NCI-H2196 (cell line): ENCODE measurements at regions not wholly inside any gene's neighbourhood (a gene's known extent, or its start where the extent isn't known, plus 50 kb on each side); places are given as distances from the start of the nearest gene placed in this dataset.
"Not testable (repeated sequence)": the region's sequence is repeated elsewhere in the genome, so short reads cannot be mapped to it uniquely, and the experiment has no call there.

Experiments
- DNase-seq: peaks from one replicate; lab custom pipeline; 2025; ENCODE audit not compliant: unreplicated experiment; lab: John Stamatoyannopoulos, UW

DNA sequence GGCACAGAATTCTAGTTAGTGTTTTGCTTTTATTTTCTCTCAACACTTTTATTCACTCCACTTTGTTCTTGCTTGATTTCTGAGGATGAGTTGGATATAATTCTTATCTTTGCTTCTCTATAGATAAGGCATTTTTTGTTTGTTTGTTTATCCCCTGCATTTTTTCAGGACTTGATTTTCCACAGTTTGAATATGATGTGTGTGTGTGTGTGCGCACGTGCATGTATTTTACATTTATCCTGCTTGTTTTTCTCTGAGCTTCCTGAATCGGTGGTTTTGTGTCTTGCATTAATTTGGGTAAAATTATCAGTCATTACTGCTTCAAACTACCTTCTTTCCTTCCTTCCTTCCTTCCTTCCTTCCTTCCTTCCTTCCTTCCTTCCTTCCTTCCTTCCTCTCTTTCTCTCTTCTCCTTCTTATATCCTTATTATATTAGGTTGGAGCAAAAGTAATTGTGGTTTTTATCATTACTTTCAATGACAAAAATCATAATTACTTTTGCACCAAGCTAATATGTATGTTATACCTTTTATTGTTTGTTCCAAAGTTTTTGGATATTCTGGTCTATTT lies 679.9 kb upstream of the RAG2 start:
- DNase-seq, result no peak

DNA sequence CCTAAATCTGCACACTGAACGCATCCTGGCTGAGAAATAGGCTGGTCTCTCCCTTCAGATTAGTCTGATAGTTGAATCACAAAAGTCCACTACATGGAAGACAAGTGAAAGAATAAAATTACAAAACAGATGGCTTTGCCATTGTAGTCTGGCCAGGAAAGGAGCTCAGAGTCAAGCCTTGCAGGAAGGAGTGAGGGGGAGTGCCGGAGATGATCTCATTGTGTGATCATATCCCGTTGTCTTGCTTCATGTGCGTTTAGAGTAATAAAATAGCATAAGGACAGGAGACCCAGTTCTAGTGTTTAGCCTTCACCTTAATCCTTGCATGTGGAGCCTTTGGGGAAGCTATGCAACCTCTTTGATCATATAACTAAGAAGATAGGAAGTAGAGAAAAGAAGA lies 666.7 kb upstream of the RAG2 start:
- DNase-seq, result no peak

DNA sequence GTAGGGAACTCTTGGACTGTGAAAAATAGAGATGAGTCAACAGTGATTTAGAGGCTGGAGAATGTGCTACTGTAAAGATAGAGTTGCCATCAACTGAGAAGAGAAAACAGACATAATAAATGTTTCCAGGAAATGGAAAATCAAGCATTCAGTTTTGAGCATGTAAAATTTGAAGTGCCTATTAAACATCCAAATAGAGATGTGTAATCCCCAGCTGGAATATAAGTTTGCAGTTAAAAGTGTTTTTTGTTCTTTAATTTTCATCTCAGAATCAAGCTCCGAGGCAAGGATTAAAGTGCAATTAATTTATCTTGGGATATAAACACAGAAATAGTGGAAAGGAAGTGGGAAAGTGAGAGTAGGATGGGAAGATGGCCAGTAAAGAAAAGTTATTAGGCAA lies 666.0 kb upstream of the RAG2 start:
- DNase-seq, result no peak

DNA sequence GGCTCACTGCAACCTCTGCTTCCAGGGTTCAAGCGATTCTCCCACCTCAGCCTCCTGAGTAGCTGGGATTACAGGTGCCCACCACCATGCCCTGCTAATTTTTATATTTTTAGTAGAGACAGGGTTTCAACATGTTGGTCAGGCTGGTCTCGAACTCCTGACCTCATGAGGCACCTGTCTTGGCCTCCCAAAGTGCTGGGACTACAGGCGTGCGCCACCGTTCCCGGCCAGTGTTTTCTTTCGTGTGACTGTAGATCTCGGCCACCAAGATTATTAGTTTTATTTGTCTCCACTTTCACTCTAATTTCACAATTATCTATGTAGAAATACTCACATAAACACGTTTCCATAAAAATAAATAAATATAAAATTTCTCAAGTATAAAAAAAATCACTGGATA lies 665.4 kb upstream of the RAG2 start:
- DNase-seq, result not testable (repeated sequence)

DNA sequence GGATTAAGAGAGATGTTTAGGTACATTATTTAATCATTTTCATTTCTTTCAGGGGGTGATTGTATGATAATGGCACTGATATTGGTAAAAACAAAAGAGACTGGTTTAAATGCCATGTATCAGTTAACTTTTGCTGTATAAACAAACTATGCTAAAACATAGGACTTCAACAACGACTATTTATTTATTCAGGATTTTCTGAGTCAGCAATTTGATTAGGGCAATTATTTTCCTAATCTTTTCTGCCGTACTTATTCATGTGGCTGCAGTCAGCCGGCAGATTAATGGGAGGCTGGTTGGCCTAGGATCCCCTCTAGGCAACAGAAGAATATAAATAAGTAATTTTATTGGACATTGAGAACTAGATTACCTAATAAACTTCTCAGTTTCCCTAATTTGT lies 661.7 kb upstream of the RAG2 start:
- no peak for DNase-seq

DNA sequence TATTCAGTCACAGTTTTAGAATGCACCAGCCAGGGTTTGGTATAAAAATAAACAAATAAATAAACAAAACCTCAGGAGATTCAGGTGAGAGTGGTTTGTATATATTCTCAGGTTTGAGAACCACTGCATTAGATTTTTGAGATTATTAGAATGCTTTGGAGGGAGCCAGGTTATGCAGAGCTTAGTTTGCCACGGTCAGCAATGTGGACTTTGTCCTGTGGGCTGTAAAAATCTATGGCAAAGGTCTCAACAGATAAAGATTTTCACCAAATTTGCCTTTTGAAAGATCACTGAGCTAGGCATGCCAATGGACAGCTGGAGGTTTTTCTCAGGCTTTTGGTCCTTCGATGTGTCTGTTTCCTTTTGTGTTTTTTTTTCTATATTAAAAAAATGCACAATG lies 650.1 kb upstream of the RAG2 start:
- DNase-seq, result no peak

DNA sequence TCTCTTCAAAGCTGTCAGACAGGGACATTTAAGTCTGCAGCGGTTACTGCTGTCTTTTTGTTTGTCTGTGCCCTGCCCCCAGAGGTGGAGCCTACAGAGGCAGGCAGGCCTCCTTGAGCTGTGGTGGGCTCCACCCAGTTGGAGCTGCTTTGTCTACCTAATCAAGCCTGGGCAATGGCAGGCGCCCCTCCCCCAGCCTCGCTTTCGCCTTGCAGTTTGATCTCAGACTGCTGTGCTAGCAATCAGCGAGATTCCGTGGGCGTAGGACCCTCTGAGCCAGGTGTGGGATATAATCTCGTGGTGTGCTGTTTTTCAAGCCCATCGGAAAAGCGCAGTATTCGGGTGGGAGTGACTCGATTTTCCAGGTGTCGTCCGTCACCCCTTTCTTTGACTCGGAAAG lies 648.1 kb upstream of the RAG2 start:
- DNase-seq, result not testable (repeated sequence)

DNA sequence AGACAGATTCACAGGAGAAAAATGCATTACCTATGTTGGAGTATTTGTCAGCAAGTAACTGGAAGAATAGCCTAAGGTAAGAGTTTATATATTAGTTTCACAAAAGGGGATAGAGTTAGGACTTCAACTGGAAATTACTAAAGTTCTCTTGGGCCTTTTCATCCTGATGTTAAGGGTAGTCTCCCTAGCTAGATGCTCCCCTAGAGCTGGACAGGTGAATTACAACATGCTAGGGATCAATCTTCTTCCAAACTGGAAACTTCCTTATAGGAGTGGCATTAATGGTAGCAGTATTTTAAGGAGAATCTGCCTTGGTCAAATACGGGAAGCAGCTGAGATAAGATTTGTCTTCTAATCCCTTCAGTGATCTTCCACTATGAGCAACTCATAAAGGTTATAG lies 632.8 kb upstream of the RAG2 start:
- DNase-seq, result no peak

DNA sequence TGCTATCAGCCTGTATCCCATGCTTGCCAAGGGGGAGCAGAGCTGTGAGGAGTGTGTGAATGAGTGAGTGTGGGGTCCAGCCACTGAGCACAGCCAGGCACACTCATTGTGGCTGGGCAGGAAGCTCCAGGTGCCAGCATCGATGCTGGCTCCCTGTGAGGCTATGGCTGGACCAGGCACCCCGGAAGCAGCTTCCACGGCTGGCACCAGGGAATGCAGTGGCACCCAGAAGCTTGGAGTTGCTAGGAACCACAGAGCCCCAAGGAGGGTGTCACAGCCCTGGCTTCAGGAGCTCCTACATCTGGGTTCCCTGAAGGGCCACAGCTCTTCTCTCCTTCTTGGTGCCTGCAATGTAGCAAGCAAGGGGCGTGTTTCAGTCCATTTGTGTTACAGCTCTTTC lies 625.9 kb upstream of the RAG2 start:
- no peak for DNase-seq

DNA sequence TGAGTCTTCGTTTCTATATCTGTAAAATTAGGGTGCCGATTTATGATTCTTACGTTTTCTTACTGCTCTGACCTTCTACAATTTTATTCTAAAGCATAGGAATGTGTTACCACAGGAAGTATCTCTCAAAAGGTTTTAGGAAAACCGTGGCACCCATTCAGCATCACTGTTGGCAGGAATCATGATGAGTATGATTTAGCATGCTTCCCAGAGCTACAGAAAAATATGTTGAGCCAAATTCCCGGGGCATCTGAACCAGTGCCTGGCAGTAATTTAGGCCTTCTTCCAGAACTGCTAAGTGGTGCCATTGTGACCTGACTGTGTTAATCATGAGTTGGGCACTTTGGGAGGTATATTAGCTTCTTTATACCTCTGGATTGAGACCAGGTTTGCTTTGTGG lies 605.0 kb upstream of the RAG2 start:
- DNase-seq, result no peak

DNA sequence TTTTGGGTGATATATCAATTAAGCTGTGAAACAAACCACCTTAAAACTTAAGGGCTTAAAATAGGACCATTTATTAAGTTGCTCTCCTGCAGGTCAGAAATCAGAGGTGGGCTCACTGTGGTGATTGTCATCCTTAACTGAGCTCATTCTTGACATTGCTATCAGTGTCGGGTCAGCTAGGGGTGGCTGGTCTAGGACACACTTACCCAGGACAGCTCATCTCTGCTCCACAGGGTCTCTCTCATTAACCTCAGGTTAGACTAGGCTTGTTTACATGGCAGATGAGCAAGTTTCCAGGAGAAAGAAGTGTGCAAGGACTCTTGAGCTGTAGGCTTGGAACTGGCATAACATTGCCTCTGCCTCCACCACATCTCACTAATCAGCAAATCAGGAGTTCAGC lies 601.0 kb upstream of the RAG2 start:
- no peak for DNase-seq

DNA sequence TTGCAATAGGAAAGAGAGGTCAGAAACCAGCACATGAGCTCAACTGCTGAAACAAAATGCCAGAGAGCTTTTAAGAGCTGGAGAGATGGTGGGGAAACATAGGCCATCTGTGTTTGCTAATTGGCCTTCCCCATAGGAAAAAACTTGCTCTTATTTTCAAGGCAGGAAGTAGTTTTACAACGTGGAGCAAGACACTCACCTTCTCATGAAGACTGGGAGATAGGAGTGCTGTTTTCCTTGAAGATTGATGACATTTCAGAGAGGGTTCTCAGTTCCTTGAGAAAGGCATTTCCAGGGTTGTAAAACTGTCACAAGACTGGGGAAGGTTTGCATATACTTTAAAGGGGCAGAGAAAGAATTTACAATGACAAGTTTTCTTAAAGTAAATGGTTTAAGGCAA lies 586.3 kb upstream of the RAG2 start:
- no peak for DNase-seq

DNA sequence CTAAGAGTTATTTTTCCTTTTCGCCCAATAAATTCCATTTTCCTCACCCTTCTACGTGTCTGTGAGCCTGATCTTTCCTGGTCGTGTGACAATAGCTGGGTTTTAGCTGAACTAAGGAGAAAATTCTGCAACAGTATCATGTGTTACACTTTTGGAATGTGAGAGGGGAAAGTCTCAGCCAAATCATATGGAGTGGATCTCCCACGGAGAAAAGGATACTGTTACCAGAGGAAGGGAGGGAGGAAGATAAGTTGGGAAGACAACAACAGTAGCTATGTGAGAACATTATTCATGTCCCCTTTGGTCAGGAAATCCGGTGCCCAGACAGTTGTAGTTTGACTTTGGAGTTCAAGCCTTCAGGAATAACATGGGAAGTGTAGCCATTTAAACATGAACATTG lies 584.0 kb upstream of the RAG2 start:
- DNase-seq, result no peak

DNA sequence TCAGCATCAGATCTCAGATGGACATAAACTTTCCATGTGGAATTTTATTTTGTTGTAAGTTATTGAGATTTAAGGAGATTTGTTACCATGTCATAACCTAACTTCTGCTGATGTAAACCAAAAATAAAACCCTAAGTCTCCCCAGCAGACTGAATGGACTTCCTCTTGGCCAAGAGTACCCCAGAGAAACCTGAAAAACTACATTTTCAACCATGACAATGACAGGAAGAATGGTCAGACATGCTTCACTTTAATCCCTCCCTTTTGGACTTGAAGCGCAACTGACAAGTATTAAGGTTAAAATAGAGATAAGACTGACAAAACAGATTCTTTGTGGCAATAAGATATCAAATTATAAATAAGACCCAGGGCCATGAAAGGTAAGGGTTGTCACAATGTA lies 579.7 kb upstream of the RAG2 start:
- DNase-seq, result no peak

DNA sequence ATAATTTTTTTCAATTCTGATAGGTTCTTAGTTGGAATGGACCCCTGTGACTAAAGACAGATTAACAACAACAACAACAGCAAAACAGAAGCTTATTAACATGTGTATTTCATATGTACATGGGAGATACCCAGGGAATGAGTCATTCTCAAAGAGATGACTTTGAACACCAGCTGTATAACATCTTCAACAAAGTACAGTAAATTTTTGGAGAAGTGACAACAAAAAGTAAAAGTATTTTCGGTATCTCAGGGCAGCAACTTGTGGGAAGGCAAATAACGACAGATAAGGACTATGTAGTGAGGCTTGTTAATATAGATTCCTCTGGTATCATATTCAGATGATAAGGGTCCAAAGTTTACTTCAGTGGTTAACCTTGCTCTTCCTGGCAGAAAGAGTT lies 573.4 kb upstream of the RAG2 start:
- DNase-seq, result no peak

DNA sequence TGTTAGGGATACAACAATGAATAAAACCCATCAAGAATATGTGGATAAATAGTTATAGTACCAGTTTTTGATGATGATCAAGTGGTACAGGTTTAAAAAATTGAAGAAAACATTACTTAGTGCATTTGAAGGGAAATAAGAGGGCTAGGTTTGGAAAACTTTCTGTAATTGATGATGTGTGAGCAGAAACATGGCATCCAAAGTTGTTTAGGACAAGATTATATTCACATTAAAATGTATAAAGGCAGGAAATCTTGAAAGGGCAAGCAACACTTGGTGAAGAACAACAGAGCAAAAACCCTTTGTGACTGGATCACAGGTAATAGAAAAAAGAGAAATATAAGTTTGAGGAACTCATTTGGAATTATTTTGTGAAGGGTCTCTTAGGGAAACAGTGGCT lies 572.3 kb upstream of the RAG2 start:
- DNase-seq, result no peak

DNA sequence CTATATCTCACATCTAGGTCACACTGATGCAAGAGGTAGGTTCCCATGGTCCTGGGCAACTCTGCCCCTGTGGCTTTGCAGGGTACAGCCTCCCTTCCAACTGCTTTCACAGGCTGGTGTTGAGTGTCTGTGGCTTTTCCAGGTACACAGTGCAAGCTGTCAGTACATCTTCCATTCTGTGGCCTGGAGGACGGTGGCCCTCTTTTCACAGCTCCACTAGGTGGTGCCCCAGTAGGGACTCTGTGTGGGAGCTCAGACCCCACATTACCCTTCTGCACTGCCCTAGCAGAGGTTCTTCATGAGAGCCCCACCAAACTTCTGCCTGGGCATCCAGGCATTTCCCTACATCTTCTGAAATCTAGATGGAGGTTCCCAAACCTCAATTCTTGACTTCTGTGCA lies 547.4 kb upstream of the RAG2 start:
- DNase-seq, result not testable (repeated sequence)

DNA sequence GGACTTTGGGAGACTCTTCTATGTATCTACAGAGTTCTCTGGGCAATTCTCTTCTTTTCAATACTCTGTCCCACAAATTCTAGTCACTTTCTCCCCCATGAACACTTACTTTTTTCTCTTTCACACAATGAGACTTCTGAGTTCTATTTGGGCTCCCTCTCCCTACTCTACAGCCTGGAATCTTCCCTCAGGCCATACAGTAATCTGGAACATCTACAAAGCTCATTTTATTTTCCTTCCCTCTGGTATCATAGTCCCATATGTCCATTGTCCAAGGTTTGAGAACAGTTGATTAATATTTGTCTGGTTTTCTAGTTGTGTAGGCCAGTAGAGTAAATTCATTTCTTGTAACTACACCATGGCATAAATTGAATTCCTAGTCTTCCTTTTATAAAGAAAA lies 544.6 kb upstream of the RAG2 start:
- no peak for DNase-seq

DNA sequence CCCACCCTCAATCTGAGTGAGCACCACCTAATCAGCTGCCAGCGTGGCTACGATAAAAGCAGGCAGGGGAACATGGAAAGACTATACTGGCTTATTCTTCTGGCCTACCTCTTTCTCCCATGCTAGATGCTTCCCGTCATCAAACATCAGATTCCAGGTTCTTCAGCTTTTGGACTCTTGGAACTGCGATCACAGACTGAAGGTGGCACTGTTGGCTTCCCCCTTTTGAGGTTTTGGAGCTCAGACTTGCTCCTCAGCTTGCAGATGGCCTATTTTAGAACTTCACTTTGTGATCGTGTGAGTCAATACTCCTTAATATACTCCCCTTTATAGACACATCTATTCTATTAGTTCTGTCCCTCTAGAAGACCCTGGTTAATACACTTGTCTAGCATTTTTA lies 543.7 kb upstream of the RAG2 start:
- no peak for DNase-seq

DNA sequence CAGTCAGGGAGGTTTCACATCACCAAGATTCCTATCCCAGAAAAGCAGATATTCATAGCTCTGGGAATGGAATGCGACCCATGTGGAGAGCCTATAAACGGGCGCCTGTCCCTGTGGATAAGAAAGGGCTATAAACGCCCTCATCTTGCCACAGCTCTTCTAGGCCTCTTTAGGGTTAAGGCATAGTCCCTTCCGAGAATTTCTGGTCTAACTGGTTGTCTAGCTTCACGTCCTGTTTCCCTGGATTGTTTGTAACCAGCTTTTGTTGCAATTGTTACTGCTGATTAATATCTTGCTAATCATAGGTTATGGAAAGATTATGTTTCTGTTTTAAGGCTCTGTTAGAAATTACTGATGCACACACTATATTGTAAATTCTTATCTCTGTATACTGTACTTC lies 537.6 kb upstream of the RAG2 start:
- DNase-seq, result not testable (repeated sequence)

DNA sequence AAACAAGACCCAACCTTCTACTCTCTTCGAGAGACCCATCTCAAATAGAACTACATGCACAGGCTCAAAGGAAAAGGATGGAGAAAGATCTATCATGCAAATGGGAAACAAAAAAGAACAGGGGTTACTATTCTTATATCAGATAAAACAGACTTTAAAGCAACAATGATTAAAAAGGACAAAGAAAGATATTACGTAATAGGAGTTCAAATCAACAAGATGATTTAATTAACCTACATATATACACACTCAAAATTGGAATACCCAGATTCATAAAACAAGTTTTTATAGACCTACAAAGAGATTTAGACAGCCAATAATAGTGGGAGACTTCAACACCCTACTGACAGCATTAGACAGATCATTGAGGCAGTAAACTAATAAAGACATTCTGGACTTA lies 536.6 kb upstream of the RAG2 start:
- no peak for DNase-seq

DNA sequence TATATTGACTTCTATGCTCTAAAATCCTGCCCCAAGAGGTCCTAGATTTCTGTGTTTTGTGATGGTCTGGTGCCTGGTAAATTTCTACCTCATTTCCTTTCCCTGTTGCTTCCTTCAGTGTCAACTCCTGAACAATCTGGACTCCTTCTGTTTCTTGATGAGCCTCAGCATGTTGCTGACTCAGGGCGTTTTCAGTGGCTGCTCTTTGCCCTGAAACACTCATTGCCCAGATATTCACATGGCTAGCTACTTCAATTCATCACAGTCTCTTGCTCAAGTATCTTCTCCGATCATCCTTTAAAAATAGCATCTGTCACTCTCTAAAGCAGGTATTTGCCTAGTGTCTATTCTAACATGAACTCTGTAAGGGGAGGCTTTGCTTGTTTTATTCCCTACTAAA lies 526.3 kb upstream of the RAG2 start:
- DNase-seq, result no peak

DNA sequence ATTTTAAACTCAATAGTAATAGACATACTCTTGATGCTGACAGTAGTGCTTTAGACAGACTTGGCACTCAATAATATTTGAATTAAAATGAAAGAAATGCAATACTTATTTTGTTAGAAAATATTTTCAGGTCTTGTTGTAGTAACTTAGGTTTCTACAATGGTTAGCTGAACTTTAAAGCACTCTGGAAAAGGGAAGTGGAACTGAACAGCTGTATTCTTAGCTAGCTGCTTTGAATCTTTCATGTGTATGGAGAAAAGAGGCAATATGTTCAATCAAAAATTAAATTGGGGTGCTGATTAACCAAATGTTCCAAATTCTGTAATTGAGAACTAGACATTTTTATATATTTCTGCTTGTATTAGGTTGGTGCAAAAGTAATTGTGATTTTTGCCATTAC lies 517.9 kb upstream of the RAG2 start:
- DNase-seq, result no peak

DNA sequence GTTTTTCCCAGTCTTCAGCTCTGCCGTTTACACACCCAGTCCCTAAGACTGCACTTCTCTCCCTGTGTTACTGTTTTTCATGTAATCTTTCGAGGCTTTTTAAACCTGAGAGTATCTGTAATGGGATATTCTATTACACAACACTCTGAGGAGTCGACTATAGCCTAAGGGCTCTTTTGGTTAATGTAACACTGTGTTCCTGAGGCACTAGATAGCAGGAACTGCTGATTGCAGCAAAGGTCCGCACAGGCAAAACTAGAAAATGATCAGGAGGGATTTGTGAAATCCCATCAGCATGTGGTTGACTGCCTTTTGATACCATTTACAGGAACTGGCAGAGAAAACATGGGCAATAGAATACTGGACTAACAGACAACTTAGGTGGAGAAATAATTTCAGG lies 512.3 kb upstream of the RAG2 start:
- DNase-seq, result no peak
